ENCODE measurements at regions not wholly inside any gene's neighbourhood (a gene's known extent, or its start where the extent isn't known, plus 50 kb on each side); places are given as distances from the start of the nearest gene placed in this dataset.

GRCh38 chr16:73871088-73871733 lies 425.4 kb upstream of the PSMD7 start:
- Histone ChIP-seq H3K27ac (no peak overlapping the region), H3K27me3 (replicated peaks in 1 of 7) (no peaks in the 10 kb centered on the region), H3K4me3 (no peak overlapping the region), H3K9me3 (no peaks in the 10 kb centered on the region), H3K4me1 (peaks cover 0 to 6% (median 0%) of the 10 kb centered on the region in 6 donors), H3K36me3 (no peaks in the 10 kb centered on the region)
- intact Hi-C loops (cut with DNase I; ENCODE audit: low total_unique reads): loop anchor here (10.0 kb wide), 2 partner anchors 1036 to 1476 kb away; no protein-coding TSS in a partner anchor
- TF ChIP-seq POLR2AphosphoS5 (IDR thresholded peaks at IDR 0.05): no peak
- TF ChIP-seq POLR2A (IDR thresholded peaks at IDR 0.05): no peak
- TF ChIP-seq CTCF (IDR thresholded peaks at IDR 0.05 in 8 of 11, conservative IDR thresholded peaks at IDR 0.05 in 3 of 11): no peak
- WGBS, 5 donors: 79 to 82% (median 81%) methylated on average over 6 of the region's 6 CpGs
- no peak for DNase-seq

- DNase-seq: no peak
- H3K9me3 ChIP-seq: no peaks in the 10 kb centered on the region
- no peak overlapping the region for H3K4me3 ChIP-seq
- WGBS, 5 donors: 61 to 73% (median 67%) methylated on average over 3 of the region's 3 CpGs
- intact Hi-C loops (cut with DNase I; ENCODE audit: low total_unique reads): no loop called here
- no peaks in the 10 kb centered on the region for H3K36me3 ChIP-seq
- peaks cover 0 to 6% (median 0%) of the 10 kb centered on the region in 6 donors for H3K4me1 ChIP-seq
- TF ChIP-seq POLR2AphosphoS5 (IDR thresholded peaks at IDR 0.05) (no peak), CTCF (IDR thresholded peaks at IDR 0.05 in 8 of 11, conservative IDR thresholded peaks at IDR 0.05 in 3 of 11) (no peak), POLR2A (IDR thresholded peaks at IDR 0.05) (no peak)
- no peaks in the 10 kb centered on the region for H3K27me3 ChIP-seq (replicated peaks in 1 of 7)
- H3K27ac ChIP-seq: no peak overlapping the region
These were observed 427.5 kb upstream of the PSMD7 start for GRCh38 chr16:73869126-73869525.

DNA sequence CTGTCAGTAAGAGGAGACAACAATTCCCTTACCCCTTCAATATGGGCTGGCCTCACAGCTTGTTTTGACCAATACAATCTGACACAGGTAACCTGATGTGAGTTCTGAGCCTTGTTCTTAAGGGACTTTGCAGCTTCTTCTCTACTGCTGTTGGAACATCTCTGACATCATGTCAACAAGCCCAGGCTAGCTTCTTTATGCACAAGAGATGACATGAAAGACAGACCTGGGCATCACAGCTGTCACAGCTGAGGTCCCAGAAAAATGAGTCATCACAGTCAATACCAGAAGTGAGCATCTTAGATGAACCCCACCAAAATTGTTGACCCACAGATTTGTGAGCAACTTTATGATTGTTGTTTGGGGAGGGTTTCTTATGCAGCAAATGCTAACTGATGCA lies 431.7 kb upstream of the PSMD7 start:
- Histone ChIP-seq H3K27me3 (replicated peaks in 1 of 7) (no peaks in the 10 kb centered on the region), H3K4me1 (no peaks in the 10 kb centered on the region), H3K36me3 (no peaks in the 10 kb centered on the region), H3K27ac (no peak overlapping the region), H3K4me3 (no peak overlapping the region), H3K9me3 (no peaks in the 10 kb centered on the region)
- intact Hi-C loops (cut with DNase I; ENCODE audit: low total_unique reads): no loop called here
- no peak for DNase-seq
- TF ChIP-seq POLR2A (IDR thresholded peaks at IDR 0.05): no peak
- TF ChIP-seq CTCF (IDR thresholded peaks at IDR 0.05 in 8 of 11, conservative IDR thresholded peaks at IDR 0.05 in 3 of 11): no peak
- TF ChIP-seq POLR2AphosphoS5 (IDR thresholded peaks at IDR 0.05): no peak

DNA sequence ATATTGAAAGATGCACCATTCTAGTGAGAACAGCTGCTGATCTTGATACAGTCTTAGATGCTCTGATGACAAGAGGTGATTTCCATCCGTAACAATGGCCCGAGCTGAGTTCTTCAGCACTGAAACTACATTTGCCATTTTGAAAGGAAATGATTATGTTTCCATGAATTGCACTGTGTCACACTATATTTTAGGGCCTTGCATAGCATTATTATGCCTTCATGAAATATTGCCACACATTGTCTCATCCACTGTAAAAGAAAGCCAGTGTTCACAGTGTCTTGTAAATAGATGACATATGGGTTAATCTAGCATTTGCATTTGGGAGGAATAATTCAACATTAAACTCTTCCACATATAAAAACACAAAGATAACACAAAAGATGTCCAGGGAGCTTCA lies 438.3 kb upstream of the PSMD7 start:
- no peak overlapping the region for H3K27ac ChIP-seq
- TF ChIP-seq POLR2AphosphoS5 (IDR thresholded peaks at IDR 0.05): no peak
- no peak for TF ChIP-seq CTCF (IDR thresholded peaks at IDR 0.05 in 8 of 11, conservative IDR thresholded peaks at IDR 0.05 in 3 of 11)
- TF ChIP-seq POLR2A (IDR thresholded peaks at IDR 0.05): no peak
- H3K4me3 ChIP-seq: no peak overlapping the region
- H3K9me3 ChIP-seq: peaks cover 0 to 4% (median 0%) of the 10 kb centered on the region in 8 donors
- H3K4me1 ChIP-seq: no peaks in the 10 kb centered on the region
- intact Hi-C loops (cut with DNase I; ENCODE audit: low total_unique reads): no loop called here
- H3K36me3 ChIP-seq: no peaks in the 10 kb centered on the region
- 79 to 93% (median 90%) methylated on average over 2 of the region's 2 CpGs for WGBS, 5 donors
- H3K27me3 ChIP-seq (replicated peaks in 1 of 7): peaks cover 0 to 5% (median 0%) of the 10 kb centered on the region in 7 donors
- DNase-seq: no peak

Data from spleen (tissue), 11 donors.